Astrocyte (in vitro differentiated cells and primary cell): ENCODE measurements at regions not wholly inside any gene's neighbourhood (a gene's known extent, or its start where the extent isn't known, plus 50 kb on each side); places are given as distances from the start of the nearest gene placed in this dataset.

Experiments
- CTCF ChIP-seq: IDR thresholded peaks from 2 replicates; pipeline ENCODE4 v1.5.1; 2011; ENCODE audit warnings: low read depth, mild to moderate bottlenecking, inconsistent platforms, low read length, moderate library complexity; ENCODE audit not compliant: insufficient read depth
- EZH2 ChIP-seq: IDR thresholded peaks from 2 replicates; pipeline ENCODE4 v1.6.1; 2012; ENCODE audit warnings: mild to moderate bottlenecking, low read length, inconsistent platforms; ENCODE audit not compliant: insufficient read depth

- no peak for TF ChIP-seq CTCF
- no peak for TF ChIP-seq EZH2
These were observed 115.6 kb upstream of the AGAP1 start for GRCh38 chr2:235378246-235378645.
